Mesendoderm (in vitro differentiated cells): ENCODE measurements at regions not wholly inside any gene's neighbourhood (a gene's known extent, or its start where the extent isn't known, plus 50 kb on each side); places are given as distances from the start of the nearest gene placed in this dataset.

Experiments
- DNase-seq: peaks from one replicate; pipeline ENCODE4 v3.0.0; 2013
- H2AK5ac ChIP-seq: 2 replicates; pipeline ENCODE4 v1.6.1; 2013; ENCODE audit warnings: low read length, inconsistent platforms
- H2BK120ac ChIP-seq: 2 replicates; pipeline ENCODE4 v1.6.1; 2013; ENCODE audit warnings: low read depth, mild to moderate bottlenecking, low read length, moderate library complexity, mixed read lengths
- H2BK15ac ChIP-seq: replicated peaks from 2 replicates; pipeline ENCODE4 v1.6.1; 2013; ENCODE audit warnings: low read depth, mild to moderate bottlenecking, moderate library complexity
- H2BK5ac ChIP-seq: 2 replicates; pipeline ENCODE4 v1.6.1; 2013; ENCODE audit warnings: low read length, inconsistent platforms
- H3K18ac ChIP-seq: 2 replicates; pipeline ENCODE4 v1.6.1; 2013; ENCODE audit warnings: mild to moderate bottlenecking, low read length, mixed read lengths
- H3K23ac ChIP-seq: one replicate; pipeline ENCODE4 v1.6.1; 2013; ENCODE audit warnings: low read length
- H3K27ac ChIP-seq: 2 replicates; pipeline ENCODE4 v1.5.1; 2013; ENCODE audit warnings: low read depth, mild to moderate bottlenecking, inconsistent platforms, low read length, moderate library complexity
- H3K27me3 ChIP-seq: 2 replicates; pipeline ENCODE4 v1.6.1; 2013; ENCODE audit warnings: low read length, control low read depth, mild to moderate bottlenecking, inconsistent platforms; ENCODE audit not compliant: insufficient read depth, poor library complexity
- H3K36me3 ChIP-seq: 2 replicates; pipeline ENCODE4 v1.6.1; 2013; ENCODE audit warnings: low read length, inconsistent platforms; ENCODE audit not compliant: control insufficient read depth, insufficient read depth
- H3K4ac ChIP-seq: one replicate; pipeline ENCODE4 v1.6.1; 2013; ENCODE audit warnings: low read depth, mild to moderate bottlenecking, low read length, moderate library complexity
- H3K4me1 ChIP-seq: 2 replicates; pipeline ENCODE4 v1.6.1; 2013; ENCODE audit warnings: low read depth, low read length, inconsistent platforms; ENCODE audit not compliant: control insufficient read depth
- H3K4me2 ChIP-seq: 2 replicates; pipeline ENCODE4 v1.6.1; 2013; ENCODE audit warnings: low read length
- H3K4me3 ChIP-seq: 2 replicates; pipeline ENCODE4 v1.5.1; 2013; ENCODE audit warnings: mild to moderate bottlenecking, low read length
- H3K56ac ChIP-seq: one replicate; pipeline ENCODE4 v1.6.1; 2013; ENCODE audit warnings: low read length
- H3K79me1 ChIP-seq: 2 replicates; pipeline ENCODE4 v1.6.1; 2013; ENCODE audit warnings: low read length, inconsistent platforms
- H3K79me2 ChIP-seq: 2 replicates; pipeline ENCODE4 v1.6.1; 2013; ENCODE audit warnings: mild to moderate bottlenecking, low read length; ENCODE audit not compliant: control insufficient read depth, insufficient read depth
- H3K9ac ChIP-seq: 2 replicates; pipeline ENCODE4 v1.6.1; 2013; ENCODE audit warnings: low read length, inconsistent platforms
- H4K5ac ChIP-seq: one replicate; pipeline ENCODE4 v1.6.1; 2013; ENCODE audit warnings: low read length
- H4K8ac ChIP-seq: one replicate; pipeline ENCODE4 v1.6.1; 2013; ENCODE audit warnings: low read depth, mild to moderate bottlenecking, control low read depth, low read length, moderate library complexity
- WGBS: extraction: QIAGEN DNeasy Blood & Tissue Kit; methylation state at CpG from one replicate; pipeline ENCODE4 v1.1.7; 2013; ENCODE audit warnings: low lambda C conversion rate, missing lambda C conversion rate; ENCODE audit not compliant: insufficient coverage; ENCODE audit errors: extremely low coverage; 5-methylcytosine and 5-hydroxymethylcytosine counted together

DNA sequence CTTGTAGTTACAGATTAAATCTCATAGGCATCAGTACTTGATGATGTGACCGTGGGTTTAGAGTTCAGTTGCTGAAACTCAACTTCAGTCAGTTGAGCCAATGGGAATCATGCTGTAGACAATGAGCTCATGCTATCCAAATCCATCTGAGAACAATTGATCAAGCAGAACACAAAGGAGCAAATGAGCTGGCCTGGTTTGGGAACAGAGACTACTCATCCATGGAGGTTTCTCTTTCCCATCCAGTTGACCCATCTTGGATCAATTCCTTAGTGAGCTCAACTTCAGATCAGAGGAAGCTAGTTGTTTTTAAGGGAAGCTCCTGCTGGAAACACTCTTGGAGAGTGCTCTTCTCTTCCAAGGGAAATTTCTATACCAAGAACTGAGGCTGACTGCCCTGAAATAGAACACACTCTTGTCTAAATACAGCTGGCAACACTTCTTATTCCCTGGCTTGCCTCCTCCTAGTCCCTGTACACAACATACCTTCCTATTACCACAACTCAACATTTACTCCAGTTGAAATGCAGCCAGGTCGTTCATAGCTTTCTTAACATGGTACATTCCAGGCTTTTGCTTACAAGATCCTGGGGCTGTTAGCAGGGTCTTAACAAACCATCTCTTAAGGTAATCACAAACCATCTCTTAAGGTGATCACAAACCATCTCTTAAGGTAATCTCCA lies 203.9 kb upstream of the PRDM1 start:
- H3K56ac ChIP-seq, result no peak overlapping the region
- DNase-seq, result no peak
- no peak overlapping the region for H4K5ac ChIP-seq
- H3K79me2 ChIP-seq, result no peaks in the 10 kb centered on the region
- no CpG with 5 or more reads among the region's 2 CpGs for WGBS
- no peak overlapping the region for H4K8ac ChIP-seq
- no peaks in the 10 kb centered on the region for H3K79me1 ChIP-seq
- H2BK15ac ChIP-seq, result no peak overlapping the region
- no peaks in the 10 kb centered on the region for H3K4me1 ChIP-seq
- no peak overlapping the region for H3K4me2 ChIP-seq
- no peak overlapping the region for H3K18ac ChIP-seq
- no peak overlapping the region for H3K4me3 ChIP-seq
- H2AK5ac ChIP-seq, result no peak overlapping the region
- H3K27me3 ChIP-seq, result no peaks in the 10 kb centered on the region
- H2BK120ac ChIP-seq, result no peak overlapping the region
- no peak overlapping the region for H3K4ac ChIP-seq
- no peak overlapping the region for H3K9ac ChIP-seq
- H2BK5ac ChIP-seq, result no peak overlapping the region
- no peaks in the 10 kb centered on the region for H3K36me3 ChIP-seq
- no peak overlapping the region for H3K27ac ChIP-seq
- no peak overlapping the region for H3K23ac ChIP-seq

GRCh38 chr6:105881608-105882007 lies 204.5 kb upstream of the PRDM1 start:
- Histone ChIP-seq H3K4me3 (no peak overlapping the region), H3K4me1 (no peaks in the 10 kb centered on the region), H2AK5ac (no peak overlapping the region), H3K9ac (no peak overlapping the region), H3K27ac (no peak overlapping the region), H2BK15ac (no peak overlapping the region), H3K79me1 (no peaks in the 10 kb centered on the region), H3K36me3 (no peaks in the 10 kb centered on the region), H3K23ac (no peak overlapping the region), H2BK120ac (no peak overlapping the region), H3K27me3 (no peaks in the 10 kb centered on the region), H3K18ac (no peak overlapping the region), H3K4ac (no peak overlapping the region), H3K4me2 (no peak overlapping the region), H3K56ac (no peak overlapping the region), H3K79me2 (no peaks in the 10 kb centered on the region), H4K5ac (no peak overlapping the region), H4K8ac (no peak overlapping the region), H2BK5ac (no peak overlapping the region)
- WGBS, result no CpG with 5 or more reads among the region's 3 CpGs
- no peak for DNase-seq

- Histone ChIP-seq H3K36me3 (no peaks in the 10 kb centered on the region), H3K27ac (no peak overlapping the region), H3K79me1 (no peaks in the 10 kb centered on the region), H2AK5ac (no peak overlapping the region), H3K4ac (no peak overlapping the region), H3K56ac (no peak overlapping the region), H3K18ac (no peak overlapping the region), H3K9ac (no peak overlapping the region), H2BK5ac (no peak overlapping the region), H3K27me3 (no peaks in the 10 kb centered on the region), H2BK120ac (no peak overlapping the region), H4K5ac (no peak overlapping the region), H3K4me3 (no peak overlapping the region), H4K8ac (no peak overlapping the region), H3K23ac (no peak overlapping the region), H3K4me2 (no peak overlapping the region), H3K4me1 (no peaks in the 10 kb centered on the region), H2BK15ac (no peak overlapping the region), H3K79me2 (no peaks in the 10 kb centered on the region)
- no peak for DNase-seq
- WGBS, result no CpG with 5 or more reads among the region's 13 CpGs
These were observed 206.1 kb upstream of the PRDM1 start for GRCh38 chr6:105880030-105880492.

GRCh38 chr6:105879146-105879545 lies 207.0 kb upstream of the PRDM1 start:
- no peaks in the 10 kb centered on the region for H3K79me1 ChIP-seq

DNA sequence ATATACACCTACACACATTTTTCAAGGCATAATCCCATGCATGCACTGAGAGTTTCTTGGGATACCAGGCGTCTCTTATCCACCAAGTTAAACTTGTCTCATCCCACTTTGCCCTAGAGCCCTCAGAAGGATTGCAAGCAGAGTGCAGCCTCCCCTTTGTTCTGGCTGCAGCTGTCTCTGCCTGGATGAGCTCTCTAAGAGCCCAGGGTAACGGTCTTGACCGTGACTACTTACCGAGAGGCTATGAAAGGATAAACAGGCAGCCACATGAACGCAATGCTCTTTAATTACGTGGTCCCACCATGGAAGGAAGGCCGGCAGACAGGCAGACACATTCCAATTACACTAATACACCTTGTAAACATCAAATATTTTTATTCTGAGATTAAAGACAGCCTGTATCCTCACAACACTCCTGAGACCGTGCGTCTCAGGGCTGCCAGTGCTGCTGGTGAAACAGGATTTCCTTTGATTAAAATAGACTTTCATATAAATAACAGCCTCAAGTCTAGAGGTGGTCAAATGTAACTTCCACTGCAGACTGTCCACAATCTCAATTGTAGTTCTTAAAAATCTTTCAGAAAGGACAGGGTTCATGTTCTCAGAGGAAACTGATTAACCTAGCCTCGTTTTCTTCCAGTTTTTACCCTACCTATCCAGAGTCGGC lies 210.0 kb upstream of the PRDM1 start:
- Histone ChIP-seq H3K27ac (no peak overlapping the region), H3K36me3 (no peaks in the 10 kb centered on the region), H3K4me2 (no peak overlapping the region), H3K4ac (no peak overlapping the region), H3K9ac (no peak overlapping the region), H2BK15ac (no peak overlapping the region), H4K5ac (no peak overlapping the region), H2AK5ac (no peak overlapping the region), H3K4me3 (no peak overlapping the region), H3K56ac (no peak overlapping the region), H2BK120ac (no peak overlapping the region), H3K27me3 (no peaks in the 10 kb centered on the region), H3K18ac (no peak overlapping the region), H3K4me1 (no peaks in the 10 kb centered on the region), H4K8ac (no peak overlapping the region), H3K79me1 (no peaks in the 10 kb centered on the region), H3K79me2 (no peaks in the 10 kb centered on the region), H3K23ac (no peak overlapping the region), H2BK5ac (no peak overlapping the region)
- no peak for DNase-seq
- no CpG with 5 or more reads among the region's 11 CpGs for WGBS

More at GRCh38 chr6:105879146-105879545, 207.0 kb upstream of the PRDM1 start:
- no peaks in the 10 kb centered on the region for H3K79me2 ChIP-seq
- no peak overlapping the region for H2BK120ac ChIP-seq
- no peak overlapping the region for H3K4me2 ChIP-seq
- no peaks in the 10 kb centered on the region for H3K27me3 ChIP-seq
- no peak overlapping the region for H3K23ac ChIP-seq
- H2BK5ac ChIP-seq, result no peak overlapping the region
- no peak for DNase-seq
- no peaks in the 10 kb centered on the region for H3K36me3 ChIP-seq
- H3K4me3 ChIP-seq, result no peak overlapping the region
- no peak overlapping the region for H3K56ac ChIP-seq
- no peak overlapping the region for H2BK15ac ChIP-seq
- H3K27ac ChIP-seq, result no peak overlapping the region
- H3K4me1 ChIP-seq, result no peaks in the 10 kb centered on the region
- no peak overlapping the region for H4K8ac ChIP-seq
- H2AK5ac ChIP-seq, result no peak overlapping the region
- no CpG with 5 or more reads among the region's 2 CpGs for WGBS
- no peak overlapping the region for H4K5ac ChIP-seq
- H3K9ac ChIP-seq, result no peak overlapping the region
- H3K4ac ChIP-seq, result no peak overlapping the region
- no peak overlapping the region for H3K18ac ChIP-seq
